GM12878 (cell line): ENCODE measurements at regions not wholly inside any gene's neighbourhood (a gene's known extent, or its start where the extent isn't known, plus 50 kb on each side); places are given as distances from the start of the nearest gene placed in this dataset.

Experiments used
- ATAC-seq: fragments of 200-7000 bp; cut with Tn5 transposase; 3 replicates; pipeline ENCODE4 v1.9.1; 2020; ENCODE audit warnings: mild to moderate bottlenecking, moderate library complexity
- BruUV-seq: library from RNA; stranded (reverse); fragments of 400-500 nt; replicated peaks from 2 replicates; lab custom pipeline; 2021; lab: Mats Ljungman, UMichigan
- CTCF ChIA-PET: fragments of 300-600 bp; sonication (Branson Sonifier 250); formaldehyde crosslinking; extraction: SDS; loops from one replicate; lab custom pipeline; 2021; ENCODE audit warnings: inconsistent platforms; lab: Yijun Ruan, JAX
- POLR2A ChIA-PET: fragments of 350-600 bp; formaldehyde crosslinking; extraction: SDS; loops from one replicate; lab custom pipeline; 2021; ENCODE audit warnings: inconsistent platforms; lab: Charles Lee
- RAD21 ChIA-PET: fragments of 300-600 bp; sonication (Branson Sonifier 250); formaldehyde crosslinking; loops from one replicate; lab custom pipeline; 2023; ENCODE audit warnings: antibody characterized with exemption; ENCODE audit not compliant: unreplicated experiment; lab: Charles Lee
- SMC1A ChIA-PET: fragments of 300-600 bp; sonication (Branson Sonifier 250); formaldehyde crosslinking; loops from one replicate; lab custom pipeline; 2023; ENCODE audit not compliant: unreplicated experiment, uncharacterized antibody; lab: Charles Lee
- DNase-seq: peaks from one replicate; pipeline ENCODE4 v3.0.0-alpha.2; 2011; ENCODE audit warnings: low read depth, low spot score
- FAIRE-seq: peaks from 3 replicates; lab custom pipeline; 2011; peaks lifted over from hg19 to GRCh38; lab: Jason Lieb, UNC
- H2AFZ ChIP-seq: 2 replicates; pipeline ENCODE4 v1.6.0; 2011; ENCODE audit warnings: low read depth, low read length, control low read depth; ENCODE audit not compliant: control insufficient read depth
- H3K27ac ChIP-seq: 2 replicates; pipeline ENCODE4 v1.5.1; 2011; ENCODE audit warnings: control low read depth; ENCODE audit not compliant: control insufficient read depth, insufficient read depth
- H3K27me3 ChIP-seq, 2 experiments: replicated peaks in 1 of 2; 2 replicates each; pipeline versions ENCODE4 v1.6.0 to v1.6.1; 2011; ENCODE audit warnings: low read length in 1 of 2; ENCODE audit not compliant: control insufficient read depth in 2 of 2, insufficient read depth in 2 of 2
- H3K36me3 ChIP-seq, 2 experiments: 2 replicates each; pipeline ENCODE4 v1.5.1; 2011; ENCODE audit warnings: low read length in 1 of 2; ENCODE audit not compliant: control insufficient read depth in 2 of 2, insufficient read depth in 2 of 2
- H3K4me1 ChIP-seq: 2 replicates; pipeline ENCODE4 v1.6.1; 2011; ENCODE audit warnings: mild to moderate bottlenecking, low read length, moderate library complexity, mixed read lengths; ENCODE audit not compliant: control insufficient read depth, insufficient read depth
- H3K4me2 ChIP-seq: 2 replicates; pipeline ENCODE4 v1.6.0; 2011; ENCODE audit warnings: control low read depth; ENCODE audit not compliant: control insufficient read depth, insufficient read depth
- H3K4me3 ChIP-seq: fragments of 200-600 bp; sonication (generic); 2 replicates; pipeline ENCODE4 v1.5.1; 2016
- H3K79me2 ChIP-seq: 2 replicates; pipeline ENCODE4 v1.6.0; 2011; ENCODE audit warnings: low read length; ENCODE audit not compliant: control insufficient read depth, insufficient read depth
- H3K9ac ChIP-seq: 2 replicates; pipeline ENCODE4 v1.8.0; 2011; ENCODE audit warnings: low read length, control low read depth, mixed read lengths; ENCODE audit not compliant: control insufficient read depth, insufficient read depth
- H3K9me3 ChIP-seq: replicated peaks from 3 replicates; pipeline ENCODE4 v1.5.1; 2011; ENCODE audit warnings: mild to moderate bottlenecking, low read length; ENCODE audit not compliant: control insufficient read depth, insufficient read depth
- H4K20me1 ChIP-seq: 2 replicates; pipeline ENCODE4 v1.6.0; 2011; ENCODE audit not compliant: control insufficient read depth, insufficient read depth
- BMI1 ChIP-seq: fragments of 450-650 bp; IDR thresholded peaks from 2 replicates; pipeline ENCODE4 v1.6.1; 2016; ENCODE audit warnings: mild to moderate bottlenecking, moderate library complexity, borderline replicate concordance
- CBX5 ChIP-seq: sonication (generic); IDR thresholded peaks from 2 replicates; pipeline ENCODE4 v1.6.1; 2016; ENCODE audit warnings: low read depth, moderate library complexity, mild to moderate bottlenecking, inconsistent platforms
- CREM ChIP-seq: IDR thresholded peaks from 2 replicates; pipeline ENCODE4 v1.6.1; 2014; ENCODE audit warnings: antibody characterized with exemption, low read depth
- FOXM1 ChIP-seq: IDR thresholded peaks from 2 replicates; pipeline ENCODE4 v1.6.1; 2012; ENCODE audit warnings: low read depth, mild to moderate bottlenecking, inconsistent platforms, low read length, moderate library complexity
- IKZF2 ChIP-seq, 2 experiments: fragments of 450-650 bp; IDR thresholded peaks; 2 replicates each; pipeline ENCODE4 v1.6.1; 2017; ENCODE audit warnings: mild to moderate bottlenecking in 2 of 2, moderate library complexity in 2 of 2
- JUNB ChIP-seq: IDR thresholded peaks from 2 replicates; pipeline ENCODE4 v1.6.1; 2016; ENCODE audit warnings: antibody characterized with exemption, mild to moderate bottlenecking
- MEF2A ChIP-seq: IDR thresholded peaks from 2 replicates; pipeline ENCODE4 v1.6.1; 2011; ENCODE audit warnings: low read depth, mild to moderate bottlenecking, low read length, moderate library complexity; ENCODE audit not compliant: insufficient read depth
- NFIC ChIP-seq: IDR thresholded peaks from 2 replicates; pipeline ENCODE4 v1.6.1; 2012; ENCODE audit warnings: low read depth, mild to moderate bottlenecking, inconsistent platforms, low read length, moderate library complexity
- RUNX3 ChIP-seq: IDR thresholded peaks from 2 replicates; pipeline ENCODE4 v1.6.1; 2012; ENCODE audit warnings: low read length, inconsistent platforms
- SIX5 ChIP-seq: IDR thresholded peaks from 2 replicates; pipeline ENCODE4 v1.6.1; 2011; ENCODE audit warnings: mild to moderate bottlenecking, low read depth, low read length, moderate library complexity; ENCODE audit not compliant: severe bottlenecking
- SMAD1 ChIP-seq: fragments of 450-650 bp; IDR thresholded peaks from 2 replicates; pipeline ENCODE4 v1.6.1; 2018; ENCODE audit warnings: mild to moderate bottlenecking, low read depth; ENCODE audit not compliant: partially characterized antibody
- WGBS: methylation state at CpG from one replicate; pipeline ENCODE4 v1.1.6; 2016; ENCODE audit warnings: low lambda C conversion rate; ENCODE audit not compliant: insufficient replicate concordance, insufficient coverage; ENCODE audit errors: missing lambda C conversion rate; 5-methylcytosine and 5-hydroxymethylcytosine counted together
- in situ Hi-C: fragments of 300-500 bp; cut with MboI; formaldehyde crosslinking; loops from 9 replicates; pipeline ENCODE4 v1.14.3; 2018; ENCODE audit warnings: mixed read lengths
- intact Hi-C: fragments of 100-400 bp; cut with micrococcal nuclease; formaldehyde crosslinking; loops from one replicate; pipeline ENCODE4 v1.14.2; 2022; ENCODE audit not compliant: unreplicated experiment
- TF ChIP-seq, protein P1 (sequence below): IDR thresholded peaks from 2 replicates; pipeline ENCODE4 v1.6.1; 2012; ENCODE audit warnings: low read length, inconsistent platforms
- TF ChIP-seq, protein P2 (sequence below): IDR thresholded peaks from 2 replicates; pipeline ENCODE4 v1.6.1; 2011; ENCODE audit warnings: borderline replicate concordance, low read depth, mild to moderate bottlenecking, moderate library complexity, mixed read lengths, low read length; ENCODE audit not compliant: insufficient read depth; ENCODE audit errors: extremely low read length
- TF ChIP-seq, protein P3 (sequence below): IDR thresholded peaks from 2 replicates; pipeline ENCODE4 v1.6.1; 2011; ENCODE audit warnings: borderline replicate concordance, low read depth, mild to moderate bottlenecking, moderate library complexity, low read length; ENCODE audit not compliant: insufficient read depth, poor library complexity, severe bottlenecking

DNA sequence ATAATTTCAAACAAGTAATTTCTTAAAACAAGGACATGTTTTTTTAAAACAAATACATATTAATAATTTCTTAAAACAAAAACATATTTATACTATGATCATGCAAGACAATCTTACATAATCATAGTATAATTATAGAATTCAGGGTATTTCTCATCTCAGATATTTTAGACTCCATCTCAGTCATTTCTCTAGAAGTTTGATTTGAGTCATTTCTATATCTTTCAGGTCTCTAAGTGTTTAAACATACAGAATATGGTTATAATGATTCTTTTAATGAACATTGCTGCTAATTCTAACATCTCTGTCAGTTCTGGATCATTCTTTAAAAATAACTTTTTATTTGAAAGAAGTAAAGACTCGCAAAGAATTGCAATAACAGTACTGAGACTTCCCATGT lies 154.2 kb upstream of the KYNU start:
- H3K4me3 ChIP-seq = no peak overlapping the region
- FAIRE-seq (no peak), DNase-seq (no peak), ATAC-seq (peak; percentile 52)
- WGBS = 30% methylated on average over 1 of the region's 1 CpG
- no peak overlapping the region for H3K9ac ChIP-seq
- H3K4me2 ChIP-seq = no peak overlapping the region
- H3K27me3 ChIP-seq = no peaks in the 10 kb centered on the region
- no peaks in the 10 kb centered on the region for H4K20me1 ChIP-seq
- in situ Hi-C loops = no loop called here
- ChIA-PET POLR2A (no interaction called here), CTCF (no interaction called here), SMC1A (no interaction called here), RAD21 (no interaction called here)
- no peak overlapping the region for H2AFZ ChIP-seq
- intact Hi-C loops = no loop called here
- BruUV-seq = no TSS peak
- no peaks in the 10 kb centered on the region for H3K36me3 ChIP-seq
- peaks cover 3% of the 10 kb centered on the region; the same call in 1 of the 2 replicates for H3K4me1 ChIP-seq
- TF ChIP-seq, protein P1, sequence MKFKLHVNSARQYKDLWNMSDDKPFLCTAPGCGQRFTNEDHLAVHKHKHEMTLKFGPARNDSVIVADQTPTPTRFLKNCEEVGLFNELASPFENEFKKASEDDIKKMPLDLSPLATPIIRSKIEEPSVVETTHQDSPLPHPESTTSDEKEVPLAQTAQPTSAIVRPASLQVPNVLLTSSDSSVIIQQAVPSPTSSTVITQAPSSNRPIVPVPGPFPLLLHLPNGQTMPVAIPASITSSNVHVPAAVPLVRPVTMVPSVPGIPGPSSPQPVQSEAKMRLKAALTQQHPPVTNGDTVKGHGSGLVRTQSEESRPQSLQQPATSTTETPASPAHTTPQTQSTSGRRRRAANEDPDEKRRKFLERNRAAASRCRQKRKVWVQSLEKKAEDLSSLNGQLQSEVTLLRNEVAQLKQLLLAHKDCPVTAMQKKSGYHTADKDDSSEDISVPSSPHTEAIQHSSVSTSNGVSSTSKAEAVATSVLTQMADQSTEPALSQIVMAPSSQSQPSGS = peak; percentile 60
- TF ChIP-seq NFIC (peak; percentile 90), FOXM1 (peak; percentile 64; the same call in 1 of the 2 replicates), MEF2A (peak; percentile 82), CBX5 (no peak), JUNB (peak; percentile 94), BMI1 (no peak), RUNX3 (peak; percentile 13; the same call in 1 of the 2 replicates)
- H3K79me2 ChIP-seq = no peaks in the 10 kb centered on the region
- no peaks in the 10 kb centered on the region for H3K9me3 ChIP-seq
- no peak overlapping the region for H3K27ac ChIP-seq

DNA sequence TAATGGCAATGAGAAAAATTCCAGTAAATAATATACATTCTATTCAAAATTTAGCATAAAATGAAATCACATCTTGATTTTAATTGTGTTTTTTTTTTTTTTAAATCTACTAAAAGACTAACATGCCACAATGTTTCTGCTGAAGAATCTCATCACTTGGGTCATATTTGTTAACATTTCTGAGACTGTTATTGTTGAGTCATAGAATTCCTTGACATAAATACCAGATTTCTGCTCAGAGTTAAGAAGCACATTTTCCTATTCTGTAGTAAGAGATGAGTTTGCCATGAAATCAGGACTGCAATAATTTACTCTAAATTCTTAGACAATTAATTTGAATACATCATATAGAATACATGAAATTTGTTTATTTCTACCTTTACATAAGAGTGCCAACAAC lies 154.9 kb upstream of the KYNU start:
- H3K9ac ChIP-seq = no peak overlapping the region
- no peak overlapping the region for H2AFZ ChIP-seq
- H3K27me3 ChIP-seq = no peaks in the 10 kb centered on the region
- ATAC-seq = no peak
- in situ Hi-C loops (no loop called here), intact Hi-C loops (no loop called here)
- DNase-seq = no peak
- ChIA-PET POLR2A (no interaction called here), SMC1A (interaction anchor here (0.7 kb wide), 1 partner anchor 32 kb away, joined by 5 read pairs; no protein-coding TSS in a partner anchor), RAD21 (no interaction called here), CTCF (no interaction called here)
- no peak overlapping the region for H3K4me3 ChIP-seq
- H3K4me1 ChIP-seq = peaks cover 3% of the 10 kb centered on the region; the same call in 1 of the 2 replicates
- H3K9me3 ChIP-seq = no peaks in the 10 kb centered on the region
- no peak overlapping the region for H3K4me2 ChIP-seq
- no peaks in the 10 kb centered on the region for H3K36me3 ChIP-seq
- no peaks in the 10 kb centered on the region for H4K20me1 ChIP-seq
- no peak overlapping the region for H3K27ac ChIP-seq
- no peak for FAIRE-seq
- H3K79me2 ChIP-seq = no peaks in the 10 kb centered on the region
- no TSS peak for BruUV-seq
- TF ChIP-seq, protein P2, sequence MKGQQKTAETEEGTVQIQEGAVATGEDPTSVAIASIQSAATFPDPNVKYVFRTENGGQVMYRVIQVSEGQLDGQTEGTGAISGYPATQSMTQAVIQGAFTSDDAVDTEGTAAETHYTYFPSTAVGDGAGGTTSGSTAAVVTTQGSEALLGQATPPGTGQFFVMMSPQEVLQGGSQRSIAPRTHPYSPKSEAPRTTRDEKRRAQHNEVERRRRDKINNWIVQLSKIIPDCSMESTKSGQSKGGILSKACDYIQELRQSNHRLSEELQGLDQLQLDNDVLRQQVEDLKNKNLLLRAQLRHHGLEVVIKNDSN = no peak
- TF ChIP-seq SIX5 (no peak), SMAD1 (no peak), IKZF2 (IDR thresholded peaks at IDR 0.05) (no peak), CREM (no peak)
- TF ChIP-seq, protein P3, sequence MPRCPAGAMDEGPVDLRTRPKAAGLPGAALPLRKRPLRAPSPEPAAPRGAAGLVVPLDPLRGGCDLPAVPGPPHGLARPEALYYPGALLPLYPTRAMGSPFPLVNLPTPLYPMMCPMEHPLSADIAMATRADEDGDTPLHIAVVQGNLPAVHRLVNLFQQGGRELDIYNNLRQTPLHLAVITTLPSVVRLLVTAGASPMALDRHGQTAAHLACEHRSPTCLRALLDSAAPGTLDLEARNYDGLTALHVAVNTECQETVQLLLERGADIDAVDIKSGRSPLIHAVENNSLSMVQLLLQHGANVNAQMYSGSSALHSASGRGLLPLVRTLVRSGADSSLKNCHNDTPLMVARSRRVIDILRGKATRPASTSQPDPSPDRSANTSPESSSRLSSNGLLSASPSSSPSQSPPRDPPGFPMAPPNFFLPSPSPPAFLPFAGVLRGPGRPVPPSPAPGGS = no peak
